ENCODE measurements at regions not wholly inside any gene's neighbourhood (a gene's known extent, or its start where the extent isn't known, plus 50 kb on each side); places are given as distances from the start of the nearest gene placed in this dataset.

DNA sequence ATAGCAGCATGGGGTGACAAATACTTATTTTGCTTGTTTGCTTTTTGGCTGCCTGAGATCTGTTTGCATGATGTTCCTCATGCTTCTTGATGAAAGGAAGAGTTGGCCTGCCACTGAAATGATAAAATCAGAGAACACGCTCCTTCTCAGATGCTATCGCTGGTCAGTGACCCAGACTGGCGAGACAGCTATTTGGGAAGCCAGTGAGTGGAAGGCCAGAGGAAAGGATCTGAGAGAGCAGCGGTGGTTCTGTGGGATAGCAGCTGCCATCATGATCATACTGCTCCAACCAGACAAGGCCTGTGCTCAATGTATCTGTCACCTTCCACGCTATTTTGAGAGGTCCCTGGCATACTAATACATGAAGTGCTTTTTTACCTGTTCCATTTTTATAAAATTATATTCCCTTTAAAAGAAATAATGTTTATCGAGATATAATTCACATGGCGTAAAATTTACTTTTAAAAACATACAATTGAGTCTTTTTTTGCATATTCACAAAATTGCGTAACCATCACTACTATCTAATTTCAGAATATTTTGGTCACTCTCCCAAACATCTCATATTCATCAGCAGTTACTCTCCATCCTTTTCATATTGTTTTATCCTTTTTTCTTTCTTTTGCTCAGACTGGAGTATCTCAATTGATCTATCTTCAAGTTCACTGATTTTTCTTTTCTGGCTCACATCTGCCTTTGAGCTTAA, 695.1 kb downstream of the TNS3 start:
- DNase-seq (ENCODE audit: low spot score): no peak
- no peak for FAIRE-seq

DNA sequence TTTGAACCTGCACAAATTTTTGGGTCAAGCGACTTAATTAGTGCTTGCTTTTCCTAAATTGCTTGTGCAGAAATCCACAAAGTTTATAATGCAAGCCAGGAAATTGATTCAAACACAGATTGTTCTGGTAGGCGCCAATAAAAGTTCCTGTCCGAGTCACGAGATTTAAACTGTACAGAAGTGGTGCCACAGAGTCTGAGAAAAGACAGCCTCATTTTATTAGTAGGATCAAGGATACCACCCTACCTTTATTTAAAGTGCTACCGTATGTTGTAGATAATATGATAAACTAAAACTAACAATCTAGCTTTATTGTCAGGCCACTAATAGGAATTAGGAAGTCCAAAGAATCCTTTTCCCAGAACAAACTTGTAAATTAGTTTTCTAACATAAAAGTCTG, 696.7 kb downstream of the TNS3 start:
- DNase-seq (ENCODE audit: low spot score) (no peak), FAIRE-seq (no peak)

DNA sequence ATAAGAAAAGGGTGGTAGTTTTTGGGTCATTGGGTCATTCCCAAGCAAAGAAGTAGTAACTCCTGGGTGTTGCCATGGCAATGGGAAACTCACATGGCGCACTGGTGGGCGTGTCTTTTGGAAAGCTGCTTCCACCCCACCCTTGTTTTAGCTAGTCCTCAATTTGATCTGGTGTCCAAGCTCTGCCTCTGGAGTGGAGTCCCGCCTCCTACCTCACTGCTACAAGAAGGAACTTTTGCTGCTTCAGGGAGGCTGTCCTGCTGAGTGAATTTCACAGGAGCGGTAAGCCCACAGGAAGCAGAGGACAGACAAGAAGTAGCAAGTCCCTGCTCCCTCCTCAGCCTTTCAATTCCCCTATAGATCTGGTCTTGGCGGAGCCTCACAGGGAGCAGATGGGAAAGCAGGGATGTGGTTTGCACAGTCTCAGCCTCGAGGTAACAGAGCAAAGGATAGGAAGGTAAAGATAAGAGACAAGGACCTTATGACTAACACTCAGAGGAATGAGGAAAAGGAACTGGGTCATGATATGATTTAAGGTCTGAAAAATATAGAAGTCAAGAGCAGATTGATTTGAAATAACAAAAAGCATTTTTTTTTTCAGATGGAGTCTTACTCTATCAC, 700.3 kb downstream of the TNS3 start:
- FAIRE-seq (no peak), DNase-seq (ENCODE audit: low spot score) (no peak)

- FAIRE-seq (no peak), DNase-seq (ENCODE audit: low spot score) (no peak)
Measured at GRCh38 chr7:46880508-46881196, 701.3 kb downstream of the TNS3 start.

DNA sequence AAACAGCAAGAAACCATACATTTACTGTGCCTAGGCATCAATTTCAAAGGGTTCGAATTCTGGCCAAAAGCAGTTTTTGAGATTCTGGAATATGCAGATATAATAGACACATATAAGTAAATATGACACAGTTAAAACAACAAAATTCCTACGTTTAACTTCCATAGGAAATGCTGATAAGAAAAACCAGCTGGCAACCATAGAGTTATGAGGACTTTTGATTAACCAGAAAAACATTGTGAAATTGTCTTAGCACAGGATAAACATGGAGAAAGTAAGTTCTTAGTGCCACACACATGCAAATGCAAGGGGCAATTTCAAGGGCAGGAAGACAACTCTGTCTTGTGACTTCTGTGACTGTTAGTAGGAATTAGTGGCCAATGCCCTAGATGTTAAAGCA, 702.1 kb downstream of the TNS3 start:
- DNase-seq (ENCODE audit: low spot score) (no peak), FAIRE-seq (no peak)

GRCh38 chr7:46871516-46871915, 710.4 kb downstream of the TNS3 start:
- peak; percentile 48 for FAIRE-seq
- no peak for DNase-seq (ENCODE audit: low spot score)

- peak; percentile 30 for FAIRE-seq
- no peak for DNase-seq (ENCODE audit: low spot score)
Measured at GRCh38 chr7:46864716-46865115, 717.2 kb downstream of the TNS3 start.

GRCh38 chr7:46859963-46860475, 721.9 kb downstream of the TNS3 start:
- DNase-seq (ENCODE audit: low spot score): peak; percentile 50
- FAIRE-seq: peak; percentile 93

- no peak for FAIRE-seq
- no peak for DNase-seq (ENCODE audit: low spot score)
Measured at GRCh38 chr7:46855851-46856250, 726.1 kb downstream of the TNS3 start.

DNA sequence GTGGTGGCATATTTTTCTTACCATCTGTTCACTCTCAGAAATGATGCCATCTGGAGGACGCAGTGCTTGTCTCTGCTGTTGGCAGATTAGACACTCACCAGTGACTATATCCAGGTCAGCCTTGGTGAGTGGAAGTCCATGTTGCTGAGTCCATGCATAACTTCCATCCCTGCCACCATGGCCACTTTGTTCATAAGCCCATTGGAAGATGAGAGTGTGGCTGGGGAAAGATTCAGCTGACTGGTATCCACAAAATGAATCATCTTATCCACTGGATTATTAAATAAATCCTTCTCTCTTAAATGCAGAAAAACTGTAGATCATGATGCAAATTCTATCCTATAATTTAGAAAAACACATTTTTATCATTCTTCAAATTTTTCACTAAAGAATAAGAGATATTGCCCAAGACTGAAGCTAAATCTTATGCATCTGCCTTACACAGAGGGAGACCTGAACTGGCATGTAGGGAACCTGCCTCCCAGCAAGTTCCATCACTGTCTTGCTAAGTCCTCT, 726.9 kb downstream of the TNS3 start:
- FAIRE-seq (no peak), DNase-seq (ENCODE audit: low spot score) (no peak)

DNA sequence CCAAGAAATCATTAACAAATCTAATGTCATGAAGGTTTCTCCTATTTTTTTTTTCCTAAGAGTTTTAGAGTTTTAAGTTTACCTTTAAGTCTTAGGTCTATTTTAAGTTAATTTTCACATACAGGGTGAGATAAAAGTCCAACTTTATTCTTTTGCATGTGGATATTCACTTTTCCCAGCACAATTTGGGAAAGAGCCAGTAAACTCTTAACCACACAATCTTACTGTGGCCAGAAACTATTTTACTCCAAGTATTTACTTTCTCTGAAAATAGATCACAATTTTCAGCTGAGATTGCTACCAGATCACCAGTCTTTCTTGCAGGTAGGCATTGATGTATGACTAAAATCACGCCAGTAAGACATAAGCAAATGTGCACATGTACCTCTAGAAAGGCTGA, 728.5 kb downstream of the TNS3 start:
- DNase-seq (ENCODE audit: low spot score) (no peak), FAIRE-seq (no peak)

GRCh38 chr7:46852795-46853194, 729.1 kb downstream of the TNS3 start:
- no peak for FAIRE-seq
- DNase-seq (ENCODE audit: low spot score): no peak

GRCh38 chr7:46850563-46851330, 731.2 kb downstream of the TNS3 start:
- DNase-seq (ENCODE audit: low spot score) (no peak), FAIRE-seq (peak; percentile 82)

DNA sequence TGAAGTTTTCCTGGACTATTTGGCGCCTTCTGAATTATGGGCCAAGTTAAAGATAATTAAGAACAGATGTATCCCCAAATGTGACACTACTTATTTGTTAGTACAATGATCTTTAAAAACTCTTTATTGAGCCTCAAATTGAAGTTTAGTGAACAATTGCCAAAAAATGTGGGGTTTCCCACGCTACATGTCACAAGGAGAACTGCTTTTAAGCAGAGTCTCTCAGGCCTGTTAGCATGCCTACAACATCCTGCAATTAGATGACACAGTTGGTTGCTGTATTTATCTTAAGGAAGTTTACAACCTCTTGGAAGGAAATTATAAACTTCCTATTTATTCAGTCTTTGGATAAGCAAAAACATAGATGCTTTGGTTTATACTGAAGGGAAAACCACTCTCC, 733.0 kb downstream of the TNS3 start:
- FAIRE-seq (no peak), DNase-seq (ENCODE audit: low spot score) (no peak)

GRCh38 chr7:46848311-46848710, 733.6 kb downstream of the TNS3 start:
- no peak for FAIRE-seq
- DNase-seq (ENCODE audit: low spot score): no peak

DNA sequence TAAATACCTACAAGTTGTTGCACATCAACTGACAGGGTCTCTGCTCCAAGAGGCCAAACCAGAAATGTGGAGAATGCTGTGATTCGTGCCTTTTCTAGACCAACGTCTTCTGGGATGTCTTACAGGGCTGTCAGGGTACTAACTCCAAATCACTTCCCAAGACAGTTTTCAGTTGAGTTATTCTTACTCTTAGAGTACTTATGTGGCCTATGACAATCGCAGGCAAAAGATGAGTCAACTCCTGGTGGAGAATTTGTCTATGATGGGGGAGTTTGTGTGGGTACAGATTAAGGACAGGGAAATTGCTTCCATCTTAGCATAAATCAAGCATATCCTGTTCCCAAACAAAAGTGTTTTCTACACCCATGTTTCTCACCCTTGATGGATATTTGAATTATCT, 734.8 kb downstream of the TNS3 start:
- DNase-seq (ENCODE audit: low spot score) (no peak), FAIRE-seq (no peak)

DNA sequence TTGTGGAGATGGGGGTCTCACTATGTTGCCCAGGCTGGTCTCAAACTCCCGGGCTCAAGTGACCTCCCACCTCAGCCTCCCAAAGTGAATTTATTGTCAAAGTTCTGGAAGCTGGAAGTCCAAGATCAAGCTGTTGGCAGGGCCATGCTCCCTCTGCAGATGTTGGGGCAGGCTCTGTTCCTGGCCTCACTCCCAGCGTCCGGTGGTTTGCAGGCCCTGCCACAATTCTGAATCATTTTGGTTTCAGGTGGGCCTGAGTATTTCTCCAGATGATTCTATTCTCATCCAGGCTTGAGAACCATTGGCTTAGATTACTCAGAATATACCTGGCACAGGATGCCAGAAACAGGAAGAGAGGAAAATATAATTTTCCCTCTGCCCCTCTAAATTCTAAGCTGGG, 737.4 kb downstream of the TNS3 start:
- FAIRE-seq (no peak), DNase-seq (ENCODE audit: low spot score) (peak; percentile 30)

DNA sequence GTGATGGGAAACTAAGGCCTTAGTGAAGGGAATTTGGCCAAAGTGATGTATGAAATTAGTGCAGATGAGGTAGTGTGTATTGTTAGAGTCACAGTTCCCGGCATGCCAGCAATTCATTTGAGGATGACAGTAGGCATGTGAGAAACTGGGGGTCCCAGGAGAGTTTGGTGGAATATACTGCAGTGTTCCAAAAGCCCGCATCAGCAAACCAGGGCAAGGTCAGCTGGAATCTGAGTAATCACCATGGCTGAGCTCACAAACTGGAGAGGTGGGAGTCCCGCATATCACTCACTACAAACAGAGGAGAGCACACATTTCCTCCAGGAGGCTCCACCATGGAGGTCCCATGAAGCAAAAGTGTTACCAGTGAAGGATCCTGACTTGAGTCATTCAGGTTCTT, 740.7 kb downstream of the TNS3 start:
- FAIRE-seq (no peak), DNase-seq (ENCODE audit: low spot score) (no peak)

- no peak for DNase-seq (ENCODE audit: low spot score)
Measured at GRCh38 chr7:46839651-46840050, 742.3 kb downstream of the TNS3 start.

GRCh38 chr7:46838463-46838862, 743.4 kb downstream of the TNS3 start:
- FAIRE-seq (no peak), DNase-seq (ENCODE audit: low spot score) (no peak)

More at GRCh38 chr7:46839651-46840050, 742.3 kb downstream of the TNS3 start:
- FAIRE-seq: no peak

DNA sequence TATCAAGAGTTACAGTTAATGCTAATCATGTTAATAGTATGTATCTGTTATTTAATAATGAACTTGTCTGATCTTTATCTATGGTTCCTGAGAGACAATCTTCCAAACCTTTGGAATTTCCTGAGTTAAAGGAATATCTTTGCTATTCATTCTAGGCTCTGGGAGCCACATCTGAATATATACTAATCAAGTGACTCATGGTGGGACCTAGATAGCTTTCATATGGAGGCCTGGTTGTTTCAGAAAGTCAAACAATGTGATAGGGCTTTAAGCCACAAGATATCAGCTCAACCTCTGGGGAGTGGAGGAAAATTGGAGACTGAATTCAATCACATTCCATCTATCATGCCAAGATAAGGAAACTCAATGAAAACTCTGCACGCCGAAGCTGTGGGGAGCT, 746.4 kb downstream of the TNS3 start:
- DNase-seq (ENCODE audit: low spot score) (no peak), FAIRE-seq (no peak)

GRCh38 chr7:46834921-46835320, 747.0 kb downstream of the TNS3 start:
- no peak for DNase-seq (ENCODE audit: low spot score)
- FAIRE-seq: no peak

Data from urothelium cell line (cell line).